ENCODE measurements at regions not wholly inside any gene's neighbourhood (a gene's known extent, or its start where the extent isn't known, plus 50 kb on each side); places are given as distances from the start of the nearest gene placed in this dataset.

GRCh38 chr1:164183854-164184635, 374.9 kb upstream of the PBX1 start:
- DNase-seq (ENCODE audit: low read depth): no peak
- no peak overlapping the region for H3K4me3 ChIP-seq (ENCODE audit: control insufficient read depth, low read depth, low read length)
- TF ChIP-seq CTCF (IDR thresholded peaks at IDR 0.05; ENCODE audit: control insufficient read depth, insufficient read depth, low read depth, low read length, missing control alignments): no peak

- TF ChIP-seq CTCF (IDR thresholded peaks at IDR 0.05; ENCODE audit: control insufficient read depth, insufficient read depth, low read depth, low read length, missing control alignments): no peak
- H3K4me3 ChIP-seq (ENCODE audit: control insufficient read depth, low read depth, low read length): no peak overlapping the region
- no peak for DNase-seq (ENCODE audit: low read depth)
Measured at GRCh38 chr1:164186881-164187280, 372.1 kb upstream of the PBX1 start.

GRCh38 chr1:164188497-164188896, 370.5 kb upstream of the PBX1 start:
- H3K4me3 ChIP-seq (ENCODE audit: control insufficient read depth, low read depth, low read length): no peak overlapping the region
- DNase-seq (ENCODE audit: low read depth): no peak
- TF ChIP-seq CTCF (IDR thresholded peaks at IDR 0.05; ENCODE audit: control insufficient read depth, insufficient read depth, low read depth, low read length, missing control alignments): no peak

GRCh38 chr1:164191191-164191590, 367.8 kb upstream of the PBX1 start:
- DNase-seq (ENCODE audit: low read depth): no peak
- TF ChIP-seq CTCF (IDR thresholded peaks at IDR 0.05; ENCODE audit: control insufficient read depth, insufficient read depth, low read depth, low read length, missing control alignments): no peak
- no peak overlapping the region for H3K4me3 ChIP-seq (ENCODE audit: control insufficient read depth, low read depth, low read length)

GRCh38 chr1:164210211-164210739, 348.7 kb upstream of the PBX1 start:
- TF ChIP-seq CTCF (IDR thresholded peaks at IDR 0.05; ENCODE audit: control insufficient read depth, insufficient read depth, low read depth, low read length, missing control alignments): no peak
- no peak for DNase-seq (ENCODE audit: low read depth)
- no peak overlapping the region for H3K4me3 ChIP-seq (ENCODE audit: control insufficient read depth, low read depth, low read length)

- no peak for DNase-seq (ENCODE audit: low read depth)
- no peak for TF ChIP-seq CTCF (IDR thresholded peaks at IDR 0.05; ENCODE audit: control insufficient read depth, insufficient read depth, low read depth, low read length, missing control alignments)
- H3K4me3 ChIP-seq (ENCODE audit: control insufficient read depth, low read depth, low read length): no peak overlapping the region
Measured at GRCh38 chr1:164223378-164223777, 335.6 kb upstream of the PBX1 start.
